ENCODE measurements at regions not wholly inside any gene's neighbourhood (a gene's known extent, or its start where the extent isn't known, plus 50 kb on each side); places are given as distances from the start of the nearest gene placed in this dataset.

- DNase-seq (ENCODE audit: low spot score), result no peak
Measured at GRCh38 chr11:41971592-41971991, 512.1 kb upstream of the LRRC4C start.

- DNase-seq (ENCODE audit: low spot score), result no peak
Measured at GRCh38 chr11:41978945-41979344, 519.5 kb upstream of the LRRC4C start.

- no peak for DNase-seq (ENCODE audit: low spot score)
Measured at GRCh38 chr11:41980741-41981140, 521.3 kb upstream of the LRRC4C start.

GRCh38 chr11:41982276-41982675, 522.8 kb upstream of the LRRC4C start:
- DNase-seq (ENCODE audit: low spot score), result no peak

- no peak for DNase-seq (ENCODE audit: low spot score)
Measured at GRCh38 chr11:41982975-41983374, 523.5 kb upstream of the LRRC4C start.

GRCh38 chr11:41983475-41983874, 524.0 kb upstream of the LRRC4C start:
- DNase-seq (ENCODE audit: low spot score), result no peak

- DNase-seq (ENCODE audit: low spot score), result no peak
Measured at GRCh38 chr11:41984023-41984422, 524.6 kb upstream of the LRRC4C start.

GRCh38 chr11:41985799-41986198, 526.3 kb upstream of the LRRC4C start:
- no peak for DNase-seq (ENCODE audit: low spot score)

- DNase-seq (ENCODE audit: low spot score), result no peak
Measured at GRCh38 chr11:41988951-41989572, 529.6 kb upstream of the LRRC4C start.

- no peak for DNase-seq (ENCODE audit: low spot score)
Measured at GRCh38 chr11:41989823-41990380, 530.5 kb upstream of the LRRC4C start.

- DNase-seq (ENCODE audit: low spot score), result no peak
Measured at GRCh38 chr11:41996533-41996932, 537.1 kb upstream of the LRRC4C start.

- DNase-seq (ENCODE audit: low spot score), result no peak
Measured at GRCh38 chr11:41997844-41998401, 538.5 kb upstream of the LRRC4C start.

GRCh38 chr11:41999066-41999465, 539.6 kb upstream of the LRRC4C start:
- DNase-seq (ENCODE audit: low spot score), result no peak

GRCh38 chr11:42003801-42004200, 544.3 kb upstream of the LRRC4C start:
- DNase-seq (ENCODE audit: low spot score), result no peak

- no peak for DNase-seq (ENCODE audit: low spot score)
Measured at GRCh38 chr11:42006766-42007165, 547.3 kb upstream of the LRRC4C start.

GRCh38 chr11:42012271-42012670, 552.8 kb upstream of the LRRC4C start:
- DNase-seq (ENCODE audit: low spot score), result no peak

GRCh38 chr11:42013656-42014201, 554.3 kb upstream of the LRRC4C start:
- no peak for DNase-seq (ENCODE audit: low spot score)

GRCh38 chr11:42021911-42022310, 562.5 kb upstream of the LRRC4C start:
- DNase-seq (ENCODE audit: low spot score), result no peak

GRCh38 chr11:42023267-42023666, 563.8 kb upstream of the LRRC4C start:
- DNase-seq (ENCODE audit: low spot score), result no peak

- no peak for DNase-seq (ENCODE audit: low spot score)
Measured at GRCh38 chr11:42025121-42025803, 565.8 kb upstream of the LRRC4C start.

GRCh38 chr11:42034826-42035225, 575.4 kb upstream of the LRRC4C start:
- DNase-seq (ENCODE audit: low spot score), result no peak

GRCh38 chr11:42036201-42036600, 576.7 kb upstream of the LRRC4C start:
- DNase-seq (ENCODE audit: low spot score), result no peak

- DNase-seq (ENCODE audit: low spot score), result no peak
Measured at GRCh38 chr11:42043312-42043711, 583.9 kb upstream of the LRRC4C start.
